NCI-H128 (cell line): ENCODE measurements at regions not wholly inside any gene's neighbourhood (a gene's known extent, or its start where the extent isn't known, plus 50 kb on each side); places are given as distances from the start of the nearest gene placed in this dataset.
A peak's percentile ranks its signal among the peaks of the same experiment; 100 is the strongest.
"Not testable (repeated sequence)": the region's sequence is repeated elsewhere in the genome, so short reads cannot be mapped to it uniquely, and the experiment has no call there.

Experiments used
- DNase-seq: peaks from one replicate; lab custom pipeline; 2025; ENCODE audit not compliant: unreplicated experiment; lab: John Stamatoyannopoulos, UW

DNA sequence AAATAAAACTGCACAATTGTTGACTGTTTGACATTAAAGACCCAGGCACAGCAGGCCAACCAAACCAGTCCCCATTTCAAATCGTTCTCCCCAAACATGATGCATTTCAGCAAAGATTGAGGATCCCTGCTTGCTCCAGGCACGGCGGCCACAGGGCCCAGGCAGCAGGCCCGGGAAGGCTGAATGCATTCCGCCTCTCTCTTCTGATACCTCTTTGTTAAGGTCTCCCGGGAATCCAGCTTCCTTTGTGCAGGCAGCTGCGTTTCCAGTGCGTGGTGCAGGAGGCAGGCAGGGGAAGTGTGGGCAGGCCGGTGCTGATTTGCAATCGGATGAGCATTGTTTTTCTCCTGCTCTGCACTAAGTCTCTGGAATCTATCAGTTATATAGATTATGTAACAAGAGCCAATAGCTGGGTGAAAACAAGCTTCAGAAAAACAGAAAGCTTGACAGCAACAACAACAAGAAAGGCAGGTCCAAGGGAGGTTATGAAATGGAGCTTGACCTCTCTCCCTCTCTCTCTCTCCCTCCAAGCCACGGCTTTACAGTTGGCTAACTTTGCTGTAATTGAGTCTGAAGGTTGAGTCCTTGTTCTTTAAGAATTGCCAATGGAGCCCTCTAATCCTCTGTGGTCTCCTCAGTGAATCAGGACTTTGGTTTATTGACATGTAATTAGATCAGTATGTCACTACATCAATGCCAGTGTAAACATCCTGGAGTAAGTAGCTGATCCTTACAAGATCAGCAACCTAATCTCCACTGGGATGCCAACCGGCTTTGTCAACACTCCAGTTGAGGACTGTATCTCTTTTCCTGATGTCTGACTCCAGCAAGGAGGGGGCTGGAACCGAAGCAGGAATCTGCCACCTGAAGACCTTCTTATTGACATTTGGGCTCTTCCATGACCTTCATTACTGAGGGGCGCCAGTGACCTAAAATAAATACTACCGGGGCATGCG, 338.0 kb downstream of the TEX29 start:
- peak; percentile 60 for DNase-seq

DNA sequence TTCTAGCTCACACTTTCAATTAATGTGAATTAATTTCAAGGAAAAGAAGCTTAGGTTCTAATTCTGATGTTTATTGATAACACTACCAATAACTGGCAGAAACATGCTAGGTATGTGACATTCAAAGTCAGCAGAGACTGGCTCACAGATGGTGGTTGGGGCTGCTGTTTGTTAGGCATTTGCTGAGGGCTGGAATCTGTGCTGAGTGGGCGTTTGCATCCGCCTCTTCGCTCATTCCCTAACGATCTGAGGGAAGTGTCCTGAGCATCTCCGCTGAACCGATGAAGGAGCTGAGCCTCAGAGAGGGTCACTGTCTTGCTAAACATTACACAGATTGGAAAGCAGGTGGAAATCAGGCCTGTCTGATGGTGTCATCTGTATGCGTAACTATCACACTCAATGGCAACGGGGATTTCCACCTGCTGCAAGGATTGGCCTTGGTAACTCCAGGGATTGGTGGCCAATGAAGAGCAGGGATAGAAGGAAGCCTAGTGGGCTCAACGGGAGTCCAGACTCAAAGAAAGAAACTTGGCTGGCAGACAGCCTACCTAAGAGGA, 338.9 kb downstream of the TEX29 start:
- DNase-seq, result no peak

DNA sequence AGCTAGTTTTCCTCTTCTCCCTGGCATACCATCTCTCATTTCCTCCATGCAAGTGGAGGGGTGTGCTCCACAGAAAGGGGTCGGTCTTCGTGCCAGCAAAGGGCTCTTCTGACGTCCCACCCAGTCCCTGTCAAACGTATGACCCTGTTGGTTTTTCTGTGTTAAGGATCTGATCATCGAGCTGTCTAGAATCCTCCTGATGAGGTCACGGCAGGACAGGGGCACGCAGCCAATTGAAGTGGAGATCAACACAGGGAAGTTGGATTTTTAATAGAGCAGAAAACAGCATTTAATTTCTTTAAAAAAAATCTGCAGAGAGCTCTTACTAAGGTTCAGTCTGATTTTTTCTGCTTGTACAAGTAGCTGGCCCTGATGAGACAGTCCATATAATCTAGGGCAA, 339.4 kb downstream of the TEX29 start:
- no peak for DNase-seq

DNA sequence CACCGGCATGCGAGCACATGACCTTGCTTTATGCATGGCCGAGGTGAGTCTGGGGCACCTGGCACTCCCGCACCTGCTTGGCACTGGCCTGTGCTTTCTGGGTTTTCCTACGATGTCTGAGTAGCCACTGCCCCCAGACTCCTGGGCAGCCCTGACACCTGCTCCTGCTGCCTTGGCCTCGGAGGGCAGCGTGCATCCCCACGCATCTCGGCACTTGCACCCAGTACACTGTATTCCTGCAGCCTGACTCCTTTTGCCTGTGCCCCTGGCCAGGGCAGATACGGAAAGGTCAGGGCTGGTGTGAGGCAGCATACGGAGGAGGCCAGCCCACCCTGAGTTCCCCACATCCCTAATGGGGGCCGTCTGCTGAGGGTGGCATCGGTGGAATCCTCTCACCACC, 340.6 kb downstream of the TEX29 start:
- no peak for DNase-seq

DNA sequence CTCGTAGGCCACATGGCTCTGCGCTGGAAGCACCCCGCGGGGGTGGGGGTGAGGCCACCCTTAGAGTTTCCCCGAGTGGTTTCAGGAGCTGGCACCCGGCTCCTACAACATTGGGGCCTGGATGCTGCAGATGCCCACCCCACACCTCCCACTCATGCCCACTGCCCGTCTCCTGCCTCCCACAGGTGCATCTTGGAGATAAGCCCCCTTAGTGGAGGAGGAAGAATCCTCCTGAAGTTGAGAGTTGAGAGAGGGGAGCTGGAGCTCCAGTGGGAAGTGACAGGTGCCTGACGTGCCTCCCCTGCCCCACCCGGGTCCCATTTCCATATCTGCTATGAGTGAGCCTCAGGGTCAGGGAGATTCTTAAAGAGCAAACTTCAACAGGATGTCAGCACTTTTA, 341.3 kb downstream of the TEX29 start:
- DNase-seq, result no peak

DNA sequence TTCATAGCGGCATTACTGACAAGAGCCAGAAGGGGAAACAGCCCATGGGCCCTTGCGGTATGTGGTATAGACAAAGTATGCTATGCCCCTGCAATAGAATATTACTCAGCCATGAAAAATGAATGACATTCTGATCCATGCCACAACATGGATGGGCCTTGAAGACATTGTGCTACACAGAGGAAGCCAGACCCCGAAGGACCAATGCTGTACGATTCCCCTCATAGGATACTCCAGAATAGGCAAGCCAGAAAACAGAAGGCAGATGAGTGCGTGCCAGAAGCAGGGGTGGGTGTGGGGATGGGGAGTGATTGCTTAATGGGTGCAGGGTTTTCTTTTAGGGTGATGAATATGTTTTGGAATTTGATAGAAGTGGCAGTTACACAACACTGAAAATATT, 342.0 kb downstream of the TEX29 start:
- no peak for DNase-seq

DNA sequence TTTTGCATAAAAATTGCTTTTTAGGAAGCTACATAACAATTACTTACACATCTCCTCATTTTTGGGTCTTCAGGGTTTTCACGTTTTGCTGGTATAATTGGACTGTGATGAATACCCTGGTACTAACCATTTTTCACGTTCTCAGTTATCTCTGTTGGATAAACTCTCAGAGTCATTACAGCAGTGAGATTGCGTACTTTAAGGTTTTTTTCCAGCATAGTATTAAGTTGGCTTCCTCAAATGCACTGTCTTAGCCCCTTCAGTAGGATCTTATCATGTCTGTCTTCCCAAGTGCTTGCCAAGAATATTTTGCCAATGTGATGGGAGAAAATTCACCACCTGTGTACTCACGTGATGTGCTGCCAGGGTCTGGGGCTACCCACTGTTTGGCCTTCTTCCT, 342.5 kb downstream of the TEX29 start:
- DNase-seq, result no peak

DNA sequence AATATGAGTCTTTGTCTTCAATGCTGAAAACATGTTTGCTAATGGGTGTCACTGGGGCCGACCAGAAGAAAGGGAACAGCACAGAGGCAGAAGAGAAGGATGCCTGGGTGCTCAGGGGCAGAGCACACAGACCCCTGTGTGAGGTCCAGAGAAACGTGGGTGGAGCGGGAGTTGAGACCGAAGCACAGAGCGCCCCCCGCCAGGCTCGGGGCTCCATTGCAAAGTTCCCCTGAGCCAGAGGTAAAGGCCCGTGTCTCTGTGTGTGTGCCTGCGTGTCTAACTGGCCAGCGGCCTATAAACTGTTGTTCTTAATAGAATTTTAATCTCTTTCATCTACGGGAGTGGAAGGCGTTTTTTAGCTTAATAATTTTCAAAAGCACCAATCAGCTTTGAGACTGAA, 343.1 kb downstream of the TEX29 start:
- DNase-seq, result no peak

DNA sequence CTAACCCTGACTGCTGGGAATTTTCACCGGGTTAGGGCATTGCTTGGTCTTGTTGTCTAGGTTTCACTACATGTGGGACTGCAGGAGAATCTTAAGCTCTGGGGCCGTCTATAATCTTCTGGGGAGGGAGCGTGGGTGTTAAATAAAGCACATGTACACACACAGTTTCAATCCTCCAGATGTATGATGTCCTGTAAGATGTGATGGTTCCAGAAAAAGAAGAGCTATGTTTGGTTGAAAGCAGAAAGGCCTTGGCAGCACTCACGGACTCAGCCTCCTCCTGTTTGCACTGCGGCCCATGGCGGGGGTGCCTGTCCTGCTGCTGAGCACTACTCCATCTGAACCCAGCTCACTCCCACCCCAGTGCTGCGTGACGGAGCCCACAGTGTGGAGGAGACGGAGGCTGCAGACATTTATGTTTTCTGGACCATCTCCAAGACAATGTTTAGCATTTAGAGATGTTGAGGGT, 343.5 kb downstream of the TEX29 start:
- DNase-seq, result no peak

DNA sequence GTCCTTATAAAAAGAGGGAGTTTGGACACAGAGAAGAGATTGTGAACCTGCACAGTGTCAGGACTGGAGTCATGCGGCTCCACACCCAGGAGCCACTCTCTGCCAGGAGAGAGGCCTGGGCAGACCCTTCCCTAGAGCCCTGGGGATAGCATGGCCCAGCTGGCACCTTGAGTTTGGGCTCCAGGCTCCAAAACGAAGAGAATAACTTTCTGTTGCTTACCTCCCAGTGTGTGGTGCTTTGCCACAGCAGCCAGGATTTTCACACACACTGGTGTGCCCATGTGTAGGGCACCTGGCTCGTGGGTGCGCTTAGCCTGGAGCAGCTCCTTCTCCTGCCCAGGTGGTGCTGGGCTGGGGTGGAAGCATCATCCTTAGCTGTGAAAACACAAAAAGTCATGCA, 344.3 kb downstream of the TEX29 start:
- no peak for DNase-seq

DNA sequence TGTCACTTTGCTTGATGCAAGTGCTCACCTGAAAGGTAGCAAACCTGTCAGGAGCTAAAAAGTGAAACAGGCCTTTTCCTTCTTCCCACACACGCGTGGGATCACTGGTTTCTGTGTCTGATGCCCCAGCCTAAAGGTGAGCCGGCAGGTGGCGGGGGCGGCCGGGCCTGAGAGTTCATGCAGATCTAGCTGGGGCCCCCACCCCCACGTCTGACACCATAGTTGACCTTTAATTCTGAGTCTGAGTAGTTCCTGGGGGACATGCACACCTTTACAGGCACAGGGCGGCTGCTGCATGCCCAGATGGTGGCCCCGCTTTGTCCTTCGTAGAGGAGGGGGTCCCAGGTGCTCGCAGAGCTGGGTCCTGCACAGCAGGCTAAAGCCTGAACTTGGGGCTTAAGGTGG, 345.3 kb downstream of the TEX29 start:
- no peak for DNase-seq

DNA sequence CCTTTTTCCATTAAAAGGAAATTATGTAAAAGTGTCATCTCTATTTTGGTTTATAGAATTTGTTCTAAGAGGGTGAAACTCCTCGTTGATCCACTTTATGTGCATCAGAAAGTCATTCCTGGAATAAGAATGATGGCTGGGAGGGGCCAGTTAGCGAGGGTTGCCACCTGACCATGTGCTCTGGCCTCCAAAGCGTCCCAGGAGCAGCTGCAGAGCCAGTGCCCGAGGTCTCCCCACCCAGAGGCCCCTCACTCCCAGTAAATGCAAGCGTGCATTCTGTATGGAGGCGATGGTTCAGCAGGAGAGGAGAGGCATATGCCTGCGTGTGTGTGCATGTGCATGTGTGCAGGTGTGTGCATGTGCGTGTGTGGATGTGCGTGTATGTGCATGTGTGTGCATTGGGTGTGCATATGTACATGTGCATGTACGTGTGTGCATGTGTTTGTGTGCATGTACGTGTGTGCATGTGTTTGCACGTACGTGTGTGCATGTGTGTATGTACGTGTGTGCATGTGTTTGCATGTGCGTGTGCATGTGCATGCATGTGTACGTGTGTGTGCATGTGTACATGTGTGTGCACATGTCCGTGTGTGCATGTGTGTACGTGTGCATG, 345.8 kb downstream of the TEX29 start:
- no peak for DNase-seq

DNA sequence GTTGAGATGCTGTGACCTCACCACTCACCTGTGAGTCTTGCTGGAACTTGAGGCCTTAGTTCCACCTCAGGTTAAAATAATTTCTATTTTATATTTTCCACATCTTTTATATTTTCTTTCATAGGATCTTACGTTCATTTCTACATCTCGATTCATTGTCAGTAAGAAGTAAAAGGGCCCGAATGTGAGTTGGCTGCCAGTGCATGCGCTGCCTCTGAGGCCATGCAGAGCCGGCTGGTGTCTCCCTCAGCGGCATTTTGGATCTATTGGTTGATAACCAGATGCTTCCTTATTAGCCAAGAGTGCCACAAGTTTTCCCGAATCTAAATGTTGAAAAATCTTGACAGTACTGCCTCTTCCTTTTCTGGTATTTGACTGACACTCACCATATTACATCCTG, 347.3 kb downstream of the TEX29 start:
- no peak for DNase-seq

DNA sequence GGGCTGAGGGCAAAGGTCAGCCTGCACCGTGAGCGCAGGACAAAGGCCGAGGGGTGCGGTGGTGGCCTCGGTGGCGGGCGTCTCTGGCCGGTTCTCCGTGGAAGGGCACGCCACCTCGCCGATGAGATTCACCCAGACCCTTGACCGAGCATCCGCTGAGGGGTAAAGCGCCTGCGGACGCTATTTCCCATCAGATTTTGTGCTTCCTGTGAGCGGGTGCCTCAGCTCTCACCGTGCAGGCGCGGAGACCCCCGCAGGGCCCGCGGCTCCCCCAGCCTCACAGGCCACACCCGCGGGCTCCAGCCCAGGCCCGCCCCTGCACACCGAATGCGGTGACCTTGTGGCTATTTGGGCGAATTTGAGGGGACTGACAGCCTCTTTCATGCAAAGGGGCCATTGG, 348.0 kb downstream of the TEX29 start:
- DNase-seq, result no peak

DNA sequence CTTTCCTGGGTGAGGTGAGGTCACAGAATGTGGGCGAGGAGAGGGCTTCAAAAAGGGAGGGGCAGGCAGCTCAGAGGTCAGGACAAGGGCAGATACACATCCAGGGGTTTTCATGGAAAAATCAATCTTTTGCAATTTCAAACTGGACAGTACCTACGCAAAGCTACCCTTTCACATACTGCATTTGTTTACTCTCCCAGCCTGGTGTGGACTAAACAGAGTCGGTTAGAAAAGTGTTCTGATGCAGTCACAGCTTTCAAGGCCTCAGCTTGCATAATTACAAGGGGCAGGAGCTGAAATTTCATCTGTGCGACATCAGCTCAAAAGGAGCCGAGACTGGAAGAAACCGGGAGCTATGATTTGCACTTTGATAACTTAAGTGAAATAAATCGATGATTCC, 351.8 kb downstream of the TEX29 start:
- DNase-seq, result not testable (repeated sequence)

DNA sequence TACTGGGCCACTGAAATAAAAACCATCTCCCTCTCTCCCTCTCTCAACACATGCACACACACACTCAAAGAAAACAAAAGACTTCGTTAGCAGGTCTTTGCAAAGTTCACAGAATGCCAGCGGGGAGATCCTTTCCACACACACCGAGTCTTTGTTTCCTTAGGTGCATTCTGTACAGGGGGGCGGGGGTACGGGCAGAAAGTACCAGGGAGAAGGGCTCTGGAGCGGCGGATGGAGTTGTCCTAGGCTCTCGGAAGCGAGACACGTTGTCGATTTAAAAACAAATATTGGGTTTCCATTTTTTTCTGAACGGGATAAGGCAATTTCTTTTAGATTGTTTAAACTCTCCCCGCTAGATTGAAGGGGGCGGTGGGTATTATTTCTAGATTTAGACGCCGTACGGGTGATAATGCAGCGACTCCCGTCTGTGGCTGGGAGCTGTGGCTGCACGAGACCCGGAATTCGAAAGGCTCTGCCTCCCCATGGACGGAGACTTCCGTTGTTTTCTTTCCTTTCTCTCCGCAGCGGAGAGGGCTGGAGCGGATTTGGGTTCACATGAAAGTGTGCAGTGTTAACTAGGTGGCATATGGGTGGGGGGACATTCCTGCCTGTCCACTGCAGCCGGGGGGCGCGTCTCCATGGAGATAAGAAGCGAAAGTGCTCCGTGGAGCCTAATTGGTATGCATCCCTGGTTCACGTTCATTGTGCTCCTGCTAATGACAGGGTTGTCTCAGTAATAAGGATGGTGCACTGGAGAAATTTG, 357.9 kb downstream of the TEX29 start:
- not testable (repeated sequence) for DNase-seq

DNA sequence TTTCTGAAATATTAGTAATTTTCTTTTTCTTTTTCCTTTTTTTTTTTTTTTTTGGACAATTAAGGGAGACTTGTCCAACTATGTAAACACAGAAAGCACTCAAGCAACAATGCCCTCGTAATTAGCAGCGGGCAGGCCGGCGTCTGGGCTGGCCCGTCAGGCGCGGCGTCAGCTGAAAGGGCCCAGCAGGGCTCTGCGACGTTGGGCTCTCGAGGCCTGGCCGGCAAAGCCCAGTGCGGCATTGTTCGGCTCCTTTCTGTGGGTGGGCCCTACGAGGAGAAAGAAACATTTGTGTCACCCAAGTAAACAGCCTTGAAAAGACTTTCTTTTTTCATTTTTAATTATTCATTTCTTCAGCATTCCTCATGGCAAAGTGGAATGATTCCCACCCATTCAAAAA, 359.2 kb downstream of the TEX29 start:
- not testable (repeated sequence) for DNase-seq

DNA sequence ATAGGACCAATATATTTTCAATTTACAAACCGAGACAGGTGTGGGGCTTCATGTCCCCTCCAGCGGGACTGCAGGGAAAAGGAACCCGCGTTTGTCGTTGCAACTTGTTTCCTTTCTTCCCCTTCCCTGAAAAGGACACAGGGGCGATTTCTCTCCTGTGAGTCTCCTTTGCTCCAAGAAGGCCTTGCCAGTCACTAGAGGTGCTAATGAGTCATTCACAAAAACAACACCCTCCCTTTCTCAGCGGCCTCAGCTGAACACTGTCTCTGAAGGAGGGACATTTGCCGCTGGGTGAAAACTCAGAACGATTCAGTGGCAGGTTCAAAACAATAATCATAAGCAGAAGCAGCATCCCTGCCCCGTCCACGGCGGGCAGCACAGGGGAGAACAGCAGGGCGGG, 359.7 kb downstream of the TEX29 start:
- not testable (repeated sequence) for DNase-seq

DNA sequence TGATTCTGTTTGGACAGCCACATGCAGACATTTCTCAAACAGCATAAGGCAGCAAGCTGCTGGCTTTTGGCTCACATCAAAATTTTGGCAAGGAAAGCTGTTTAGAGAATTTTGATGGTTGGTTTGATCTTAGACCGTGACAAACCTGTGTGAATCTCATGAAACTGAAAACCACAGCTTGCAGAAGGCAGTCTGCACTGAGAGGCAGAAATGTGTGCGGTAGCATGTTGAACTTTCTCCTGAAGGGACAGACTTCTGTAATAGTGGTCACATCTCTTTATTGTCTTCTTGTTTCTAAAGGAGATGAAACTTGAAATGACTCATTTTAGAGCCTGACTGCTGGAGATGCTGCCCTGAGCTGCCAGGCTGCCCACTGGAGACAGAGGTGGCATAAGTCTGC, 371.6 kb downstream of the TEX29 start:
- not testable (repeated sequence) for DNase-seq

DNA sequence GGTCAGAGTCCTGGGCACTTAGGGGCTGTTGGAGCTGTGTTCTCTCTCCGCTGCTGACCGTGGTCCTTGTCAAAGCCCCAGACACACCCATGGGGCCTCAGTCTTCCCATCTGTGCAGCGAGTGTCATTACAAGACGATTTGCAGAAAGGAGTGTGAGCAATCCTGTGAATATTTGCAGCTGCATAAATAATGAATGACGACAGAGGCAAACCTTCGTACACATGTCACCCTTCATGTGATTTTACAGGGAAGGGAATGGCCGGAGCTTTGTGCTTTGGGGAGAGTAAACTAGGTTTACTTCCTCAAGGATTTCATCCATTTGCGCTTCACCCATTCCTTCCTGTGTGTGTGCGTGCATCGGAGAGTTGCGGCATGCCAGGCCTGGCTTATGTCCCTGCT, 370.8 kb upstream of the SOX1 start:
- not testable (repeated sequence) for DNase-seq

DNA sequence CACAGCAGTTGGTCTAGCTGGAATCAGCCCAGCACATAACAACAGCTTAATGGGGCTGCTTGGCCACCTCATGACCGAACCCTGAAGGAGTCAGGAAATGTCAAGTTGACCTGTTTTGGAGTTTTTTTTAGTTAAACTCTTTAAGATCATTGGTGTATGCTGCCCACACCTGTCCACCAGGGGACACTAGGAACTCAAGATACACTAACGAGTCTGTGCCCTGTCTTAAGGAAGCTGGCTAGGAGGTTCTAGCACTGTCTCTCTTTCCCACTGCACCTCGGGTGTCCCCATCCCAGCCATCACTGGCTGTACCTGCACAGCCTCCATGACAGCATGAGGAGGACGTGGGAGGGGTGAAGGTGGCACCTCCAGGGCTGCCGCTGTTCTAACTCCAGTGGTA, 364.9 kb upstream of the SOX1 start:
- DNase-seq, result not testable (repeated sequence)
